Sigmoid colon (tissue), 6 donors: ENCODE measurements at regions not wholly inside any gene's neighbourhood (a gene's known extent, or its start where the extent isn't known, plus 50 kb on each side); places are given as distances from the start of the nearest gene placed in this dataset.
A peak's percentile ranks its signal among the peaks of the same experiment; 100 is the strongest.

Experiments
- DNase-seq: peaks from one replicate; pipeline ENCODE4 v3.0.0-alpha.2; 2019
- H3K27ac ChIP-seq, 4 donors: fragments of 200-600 bp; sonication (generic); one replicate each; pipeline ENCODE4 v1.5.1; 2016 to 2019; ENCODE audit warnings: mild to moderate bottlenecking in 1 of 4
- H3K27me3 ChIP-seq, 3 donors: fragments of 200-600 bp; sonication (generic); one replicate each; pipeline ENCODE4 v1.5.1; 2019; ENCODE audit warnings: mild to moderate bottlenecking in 1 of 3
- H3K36me3 ChIP-seq, 4 donors: fragments of 200-600 bp; sonication (generic); one replicate each; pipeline ENCODE4 v1.5.1; 2016 to 2019
- H3K4me1 ChIP-seq, 4 donors: fragments of 200-600 bp; sonication (generic); one replicate each; pipeline ENCODE4 v1.5.1; 2017 to 2019
- H3K4me3 ChIP-seq, 4 donors: fragments of 200-600 bp; sonication (generic); one replicate each; pipeline ENCODE4 v1.5.1; 2017 to 2019; ENCODE audit warnings: mild to moderate bottlenecking in 2 of 4, moderate library complexity in 1 of 4
- H3K9me3 ChIP-seq, 4 donors: fragments of 200-600 bp in 3 of 4; sonication (generic) in 3 of 4; one replicate each; pipeline versions ENCODE4 v1.5.1 to v1.6.1; 2013 to 2019
- CTCF ChIP-seq, 4 experiments: fragments of 450-650 bp in 3 of 4; fragments of 200-600 bp in 1 of 4; IDR thresholded peaks; one replicate each; pipeline ENCODE4 v1.5.1; 2016 to 2019; ENCODE audit warnings: antibody characterized with exemption in 4 of 4, mild to moderate bottlenecking in 3 of 4, moderate library complexity in 2 of 4
- EP300 ChIP-seq, 4 donors: sonication (generic); formaldehyde crosslinking; IDR thresholded peaks; one replicate each; pipeline ENCODE4 v1.6.1; 2017; ENCODE audit warnings: antibody characterized with exemption in 4 of 4
- POLR2A ChIP-seq, 2 donors: fragments of 450-650 bp; IDR thresholded peaks; one replicate each; pipeline ENCODE4 v1.6.1; 2016; ENCODE audit warnings: antibody characterized with exemption in 2 of 2, mild to moderate bottlenecking in 2 of 2, moderate library complexity in 2 of 2
- POLR2AphosphoS5 ChIP-seq, 4 donors: sonication (generic); formaldehyde crosslinking; IDR thresholded peaks; one replicate each; pipeline ENCODE4 v1.6.1; 2017; ENCODE audit warnings: antibody characterized with exemption in 4 of 4
- WGBS, 2 donors: extraction: QIAGEN DNeasy Blood & Tissue Kit; methylation state at CpG; one replicate each; pipeline ENCODE4 v1.1.7; 2013; 5-methylcytosine and 5-hydroxymethylcytosine counted together
- intact Hi-C: fragments of 100-400 bp; cut with DNase I; formaldehyde crosslinking; loops from one replicate; pipeline ENCODE4 v1.15.1; 2023
- donor health status: healthy with polysubstance abuse.
- donor health status: healthy.

- intact Hi-C loops, result no loop called here
- no peak overlapping the region for H3K4me3 ChIP-seq
- no peak for TF ChIP-seq CTCF (IDR thresholded peaks at IDR 0.05)
- TF ChIP-seq POLR2AphosphoS5 (IDR thresholded peaks at IDR 0.05), result no peak
- no peak for TF ChIP-seq EP300 (IDR thresholded peaks at IDR 0.05)
- no peak for TF ChIP-seq POLR2A (IDR thresholded peaks at IDR 0.05)
- H3K36me3 ChIP-seq, result no peaks in the 10 kb centered on the region
- no peaks in the 10 kb centered on the region for H3K27me3 ChIP-seq
- H3K9me3 ChIP-seq, result no peaks in the 10 kb centered on the region
- H3K4me1 ChIP-seq, result no peaks in the 10 kb centered on the region
- no peak overlapping the region for H3K27ac ChIP-seq
- 91% methylated on average over 5 of the region's 5 CpGs for WGBS, 2 donors
- DNase-seq, result peak; percentile 47
Observed at GRCh38 chr20:59468831-59469230, 135.5 kb upstream of the PHACTR3 start.

GRCh38 chr20:59469267-59470252 is 134.8 kb upstream of the PHACTR3 start:
- no peak overlapping the region for H3K27ac ChIP-seq
- intact Hi-C loops, result no loop called here
- H3K27me3 ChIP-seq, result no peaks in the 10 kb centered on the region
- TF ChIP-seq EP300 (IDR thresholded peaks at IDR 0.05) (no peak), POLR2AphosphoS5 (IDR thresholded peaks at IDR 0.05) (no peak), CTCF (IDR thresholded peaks at IDR 0.05) (no peak), POLR2A (IDR thresholded peaks at IDR 0.05) (no peak)
- no peaks in the 10 kb centered on the region for H3K4me1 ChIP-seq
- 51 to 75% methylated on average over 34 of the region's 34 CpGs for WGBS, 2 donors
- no peak overlapping the region for H3K4me3 ChIP-seq
- H3K36me3 ChIP-seq, result no peaks in the 10 kb centered on the region
- peak; percentile 54 for DNase-seq
- H3K9me3 ChIP-seq, result no peaks in the 10 kb centered on the region

GRCh38 chr20:59470521-59470920 is 133.8 kb upstream of the PHACTR3 start:
- Histone ChIP-seq H3K4me1 (no peaks in the 10 kb centered on the region), H3K9me3 (no peaks in the 10 kb centered on the region), H3K4me3 (no peak overlapping the region), H3K36me3 (no peaks in the 10 kb centered on the region), H3K27me3 (no peaks in the 10 kb centered on the region), H3K27ac (no peak overlapping the region)
- 94 to 96% methylated on average over 20 of the region's 20 CpGs for WGBS, 2 donors
- TF ChIP-seq CTCF (IDR thresholded peaks at IDR 0.05), result no peak
- no peak for TF ChIP-seq POLR2AphosphoS5 (IDR thresholded peaks at IDR 0.05)
- TF ChIP-seq EP300 (IDR thresholded peaks at IDR 0.05), result no peak
- TF ChIP-seq POLR2A (IDR thresholded peaks at IDR 0.05), result no peak
- no peak for DNase-seq
- intact Hi-C loops, result no loop called here

- H3K9me3 ChIP-seq, result no peaks in the 10 kb centered on the region
- no peaks in the 10 kb centered on the region for H3K36me3 ChIP-seq
- TF ChIP-seq POLR2A (IDR thresholded peaks at IDR 0.05), result no peak
- no peak for TF ChIP-seq EP300 (IDR thresholded peaks at IDR 0.05)
- TF ChIP-seq POLR2AphosphoS5 (IDR thresholded peaks at IDR 0.05), result no peak
- no peak for TF ChIP-seq CTCF (IDR thresholded peaks at IDR 0.05)
- H3K4me3 ChIP-seq, result no peak overlapping the region
- no peak overlapping the region for H3K27ac ChIP-seq
- no peaks in the 10 kb centered on the region for H3K4me1 ChIP-seq
- DNase-seq, result no peak
- WGBS, 2 donors, result 76 to 82% methylated on average over 12 of the region's 12 CpGs
- intact Hi-C loops, result no loop called here
- no peaks in the 10 kb centered on the region for H3K27me3 ChIP-seq
Observed at GRCh38 chr20:59471653-59472421, 132.5 kb upstream of the PHACTR3 start.
